BLaER1 (cell line): ENCODE measurements at regions not wholly inside any gene's neighbourhood (a gene's known extent, or its start where the extent isn't known, plus 50 kb on each side); places are given as distances from the start of the nearest gene placed in this dataset.
"Not testable (repeated sequence)": the region's sequence is repeated elsewhere in the genome, so short reads cannot be mapped to it uniquely, and the experiment has no call there.

ENCODE experiments used
- H3K27ac ChIP-seq: shearing (Covaris generic); formaldehyde crosslinking; 2 replicates; pipeline ENCODE4 v1.8.1; 2022
- H3K27me3 ChIP-seq: shearing (Covaris generic); formaldehyde crosslinking; 2 replicates; pipeline ENCODE4 v1.8.1; 2022
- H3K36me3 ChIP-seq: shearing (Covaris generic); formaldehyde crosslinking; 2 replicates; pipeline ENCODE4 v1.8.1; 2022
- H3K4me1 ChIP-seq: shearing (Covaris generic); formaldehyde crosslinking; 2 replicates; pipeline ENCODE4 v1.8.1; 2022
- H3K4me2 ChIP-seq: shearing (Covaris generic); formaldehyde crosslinking; 2 replicates; pipeline ENCODE4 v1.8.1; 2022
- H3K4me3 ChIP-seq: shearing (Covaris generic); formaldehyde crosslinking; 2 replicates; pipeline ENCODE4 v1.8.1; 2022
- H3K9ac ChIP-seq: shearing (Covaris generic); formaldehyde crosslinking; 2 replicates; pipeline ENCODE4 v1.8.1; 2022
- H3K9me3 ChIP-seq: shearing (Covaris generic); formaldehyde crosslinking; 2 replicates; pipeline ENCODE4 v1.8.1; 2022
- H4K20me1 ChIP-seq: shearing (Covaris generic); formaldehyde crosslinking; 2 replicates; pipeline ENCODE4 v1.8.1; 2022
- Cebpa-rat ChIP-seq: shearing (Covaris generic); IDR thresholded peaks from 2 replicates; pipeline ENCODE4 v1.8.1; 2022

GRCh38 chr2:142672698-142673097 lies 204.8 kb upstream of the KYNU start:
- no peak for TF ChIP-seq Cebpa-rat
- Histone ChIP-seq H3K27me3 (no peaks in the 10 kb centered on the region), H3K4me3 (no peak overlapping the region), H3K27ac (no peak overlapping the region), H3K4me2 (no peak overlapping the region), H3K4me1 (no peaks in the 10 kb centered on the region), H3K36me3 (no peaks in the 10 kb centered on the region), H3K9me3 (no peaks in the 10 kb centered on the region), H4K20me1 (no peaks in the 10 kb centered on the region), H3K9ac (no peak overlapping the region)

GRCh38 chr2:142670362-142670761 lies 207.1 kb upstream of the KYNU start:
- Histone ChIP-seq H3K4me3 (no peak overlapping the region), H3K27me3 (no peaks in the 10 kb centered on the region), H3K27ac (no peak overlapping the region), H3K9ac (no peak overlapping the region), H3K4me1 (no peaks in the 10 kb centered on the region), H3K36me3 (no peaks in the 10 kb centered on the region), H4K20me1 (no peaks in the 10 kb centered on the region), H3K9me3 (no peaks in the 10 kb centered on the region), H3K4me2 (no peak overlapping the region)
- no peak for TF ChIP-seq Cebpa-rat

GRCh38 chr2:142668420-142668819 lies 209.0 kb upstream of the KYNU start:
- Histone ChIP-seq H3K9ac (no peak overlapping the region), H3K4me1 (no peaks in the 10 kb centered on the region), H3K4me2 (no peak overlapping the region), H3K27ac (no peak overlapping the region), H3K4me3 (no peak overlapping the region), H3K27me3 (no peaks in the 10 kb centered on the region), H3K36me3 (no peaks in the 10 kb centered on the region), H3K9me3 (no peaks in the 10 kb centered on the region), H4K20me1 (no peaks in the 10 kb centered on the region)
- no peak for TF ChIP-seq Cebpa-rat

DNA sequence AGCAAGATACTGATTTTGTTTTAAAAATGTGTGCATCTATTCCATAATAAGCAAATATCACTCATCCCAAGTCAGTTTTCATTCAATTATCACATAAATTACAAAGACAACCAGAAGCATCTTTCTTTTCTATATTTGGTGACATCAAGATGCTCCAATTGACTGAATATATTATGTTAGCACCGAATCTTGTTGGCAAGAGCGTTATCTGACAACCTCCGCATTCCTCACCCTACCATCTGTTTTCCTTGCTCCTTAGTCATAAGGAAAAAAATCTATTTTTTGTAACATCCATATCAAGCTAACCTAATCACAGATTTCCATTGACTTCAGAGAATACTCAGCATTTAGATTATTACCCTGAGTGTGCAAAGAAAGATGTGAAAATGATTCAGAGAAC lies 212.2 kb upstream of the KYNU start:
- Histone ChIP-seq H3K4me1 (no peaks in the 10 kb centered on the region), H3K27me3 (no peaks in the 10 kb centered on the region), H3K4me2 (no peak overlapping the region), H4K20me1 (no peaks in the 10 kb centered on the region), H3K9me3 (no peaks in the 10 kb centered on the region), H3K27ac (no peak overlapping the region), H3K4me3 (no peak overlapping the region), H3K36me3 (no peaks in the 10 kb centered on the region), H3K9ac (no peak overlapping the region)
- TF ChIP-seq Cebpa-rat: no peak

- Histone ChIP-seq H3K4me2 (no peak overlapping the region), H3K9me3 (no peaks in the 10 kb centered on the region), H3K27me3 (no peaks in the 10 kb centered on the region), H3K4me3 (no peak overlapping the region), H3K36me3 (no peaks in the 10 kb centered on the region), H3K27ac (no peak overlapping the region), H3K4me1 (no peaks in the 10 kb centered on the region), H3K9ac (no peak overlapping the region), H4K20me1 (no peaks in the 10 kb centered on the region)
- TF ChIP-seq Cebpa-rat: no peak
Measured at GRCh38 chr2:142650601-142651000, 226.9 kb upstream of the KYNU start.

DNA sequence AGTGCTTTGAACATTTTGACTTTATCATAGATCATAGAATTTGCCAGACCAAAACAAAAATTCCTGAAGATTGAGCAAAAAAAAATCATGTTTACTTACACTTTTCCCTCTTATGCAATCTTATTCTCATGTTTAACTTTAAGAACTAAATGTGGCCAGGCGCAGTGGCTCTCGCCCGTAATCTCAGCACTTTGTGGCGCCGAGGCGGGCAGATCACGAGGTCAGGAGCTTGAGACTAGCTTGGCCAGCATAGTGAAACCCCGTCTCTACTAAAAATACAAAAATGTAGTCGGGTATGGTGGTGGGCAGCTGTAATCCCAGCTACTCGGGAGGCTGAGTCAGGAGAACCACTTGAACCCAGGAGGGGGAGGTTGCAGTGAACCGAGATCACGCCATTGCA lies 227.9 kb upstream of the KYNU start:
- Histone ChIP-seq H3K27me3 (no peaks in the 10 kb centered on the region), H3K4me3 (no peak overlapping the region), H3K9ac (no peak overlapping the region), H4K20me1 (no peaks in the 10 kb centered on the region), H3K36me3 (no peaks in the 10 kb centered on the region), H3K4me1 (no peaks in the 10 kb centered on the region), H3K27ac (no peak overlapping the region), H3K4me2 (no peak overlapping the region), H3K9me3 (no peaks in the 10 kb centered on the region)
- no peak for TF ChIP-seq Cebpa-rat

DNA sequence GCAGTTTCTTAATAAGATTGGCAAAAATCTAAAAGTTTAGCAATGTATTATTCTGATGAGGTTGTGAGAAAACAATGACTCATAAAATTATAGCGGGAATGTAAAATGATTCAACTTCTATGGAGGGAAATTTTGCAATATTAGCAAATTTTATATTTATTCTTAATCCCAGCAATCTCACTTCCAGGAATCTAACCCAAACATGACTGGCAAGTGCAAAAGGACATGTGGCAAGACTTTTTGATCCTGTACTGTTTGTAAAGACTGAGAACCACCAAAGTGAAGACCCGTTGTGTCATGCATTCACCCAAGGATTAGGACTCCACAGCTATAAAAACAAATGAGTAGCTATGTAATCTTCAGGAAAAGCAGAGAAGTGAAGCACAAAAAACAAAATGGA lies 234.8 kb upstream of the KYNU start:
- Histone ChIP-seq H3K4me3 (no peak overlapping the region), H3K27ac (no peak overlapping the region), H3K4me1 (no peaks in the 10 kb centered on the region), H4K20me1 (no peaks in the 10 kb centered on the region), H3K27me3 (no peaks in the 10 kb centered on the region), H3K4me2 (no peak overlapping the region), H3K9ac (no peak overlapping the region), H3K36me3 (no peaks in the 10 kb centered on the region), H3K9me3 (no peaks in the 10 kb centered on the region)
- no peak for TF ChIP-seq Cebpa-rat

GRCh38 chr2:142629193-142629592 lies 248.3 kb upstream of the KYNU start:
- no peak for TF ChIP-seq Cebpa-rat
- H3K36me3 ChIP-seq: no peaks in the 10 kb centered on the region
- H3K9ac ChIP-seq: no peak overlapping the region
- H3K27ac ChIP-seq: no peak overlapping the region
- H3K4me1 ChIP-seq: no peaks in the 10 kb centered on the region
- no peaks in the 10 kb centered on the region for H3K27me3 ChIP-seq
- no peak overlapping the region for H3K4me3 ChIP-seq
- no peak overlapping the region for H3K4me2 ChIP-seq
- no peaks in the 10 kb centered on the region for H3K9me3 ChIP-seq
- no peaks in the 10 kb centered on the region for H4K20me1 ChIP-seq

GRCh38 chr2:142621287-142621686 lies 256.2 kb upstream of the KYNU start:
- Histone ChIP-seq H3K9ac (no peak overlapping the region), H3K27me3 (no peaks in the 10 kb centered on the region), H3K4me3 (no peak overlapping the region), H3K36me3 (no peaks in the 10 kb centered on the region), H3K9me3 (no peaks in the 10 kb centered on the region), H3K4me2 (no peak overlapping the region), H3K4me1 (no peaks in the 10 kb centered on the region), H3K27ac (no peak overlapping the region), H4K20me1 (no peaks in the 10 kb centered on the region)
- no peak for TF ChIP-seq Cebpa-rat

GRCh38 chr2:142617461-142617860 lies 260.0 kb upstream of the KYNU start:
- Histone ChIP-seq H3K9me3 (no peaks in the 10 kb centered on the region), H3K4me1 (no peaks in the 10 kb centered on the region), H3K4me2 (no peak overlapping the region), H3K27me3 (no peaks in the 10 kb centered on the region), H3K9ac (no peak overlapping the region), H3K4me3 (no peak overlapping the region), H3K27ac (no peak overlapping the region), H4K20me1 (no peaks in the 10 kb centered on the region), H3K36me3 (no peaks in the 10 kb centered on the region)
- TF ChIP-seq Cebpa-rat: no peak

- no peaks in the 10 kb centered on the region for H4K20me1 ChIP-seq
- H3K4me3 ChIP-seq: no peak overlapping the region
- no peaks in the 10 kb centered on the region for H3K4me1 ChIP-seq
- no peak overlapping the region for H3K9ac ChIP-seq
- H3K27me3 ChIP-seq: no peaks in the 10 kb centered on the region
- no peaks in the 10 kb centered on the region for H3K36me3 ChIP-seq
- H3K9me3 ChIP-seq: no peaks in the 10 kb centered on the region
- no peak overlapping the region for H3K4me2 ChIP-seq
- H3K27ac ChIP-seq: no peak overlapping the region
- no peak for TF ChIP-seq Cebpa-rat
Measured at GRCh38 chr2:142615876-142616275, 261.6 kb upstream of the KYNU start.

- H3K4me2 ChIP-seq, H3K4me1 ChIP-seq, H3K4me3 ChIP-seq, H3K27ac ChIP-seq, H3K9me3 ChIP-seq, H3K9ac ChIP-seq, H3K36me3 ChIP-seq, H4K20me1 ChIP-seq, H3K27me3 ChIP-seq: not testable (repeated sequence)
Measured at GRCh38 chr2:142613193-142613592, 264.3 kb upstream of the KYNU start.
